OCI-LY3 (cell line): ENCODE measurements at regions not wholly inside any gene's neighbourhood (a gene's known extent, or its start where the extent isn't known, plus 50 kb on each side); places are given as distances from the start of the nearest gene placed in this dataset.

Source experiments
- H2AFZ ChIP-seq: fragments of 200-600, 300-600 bp; shearing (Covaris generic); 2 replicates; pipeline ENCODE4 v1.6.0; 2014; ENCODE audit warnings: antibody characterized with exemption, low read depth, low read length
- H3K27ac ChIP-seq: fragments of 200-600, 300-600 bp; sonication (generic); 2 replicates; pipeline ENCODE4 v1.5.1; 2014; ENCODE audit warnings: mild to moderate bottlenecking, low read length, moderate library complexity, mixed read lengths
- H3K27me3 ChIP-seq: fragments of 200-600, 300-600 bp; sonication (generic); 2 replicates; pipeline ENCODE4 v1.6.1; 2014; ENCODE audit warnings: low read depth, low read length, mixed read lengths
- H3K36me3 ChIP-seq: fragments of 200-600, 300-600 bp; sonication (generic); replicated peaks from 2 replicates; pipeline ENCODE3; 2014; ENCODE audit warnings: low read depth, low read length, mixed read lengths
- H3K4me1 ChIP-seq: fragments of 300-600, 200-600 bp; sonication (generic); 2 replicates; pipeline ENCODE4 v1.6.1; 2014; ENCODE audit warnings: low read length, mixed read lengths
- H3K4me2 ChIP-seq: fragments of 200-600, 300-600 bp; sonication (generic); 2 replicates; pipeline ENCODE4 v1.6.1; 2014; ENCODE audit warnings: low read length, mixed read lengths
- H3K4me3 ChIP-seq: fragments of 300-600, 200-600 bp; sonication (generic); 2 replicates; pipeline ENCODE4 v1.5.1; 2014; ENCODE audit warnings: antibody characterized with exemption, mild to moderate bottlenecking, low read length, moderate library complexity
- H3K79me2 ChIP-seq: fragments of 300-600, 200-600 bp; shearing (Covaris generic); 2 replicates; pipeline ENCODE4 v1.6.1; 2014; ENCODE audit warnings: mild to moderate bottlenecking, low read length, mixed read lengths
- H3K9ac ChIP-seq: fragments of 300-600, 200-600 bp; shearing (Covaris generic); 2 replicates; pipeline ENCODE4 v1.6.0; 2014; ENCODE audit warnings: mild to moderate bottlenecking, low read length, moderate library complexity
- H3K9me3 ChIP-seq: fragments of 200-600, 300-600 bp; shearing (Covaris generic); 2 replicates; pipeline ENCODE4 v1.6.1; 2014; ENCODE audit warnings: low read length, mixed read lengths; ENCODE audit not compliant: insufficient read depth
- H4K20me1 ChIP-seq: fragments of 200-600, 300-600 bp; sonication (generic); 2 replicates; pipeline ENCODE4 v1.6.1; 2016; ENCODE audit warnings: low read length, mixed read lengths; ENCODE audit not compliant: insufficient read depth
- EZH2phosphoT487 ChIP-seq: fragments of 200-600 bp; shearing (Covaris generic); IDR thresholded peaks from 2 replicates; pipeline ENCODE4 v1.6.1; 2018; ENCODE audit warnings: antibody characterized with exemption, mixed run types, low read depth
- TF ChIP-seq, protein P1 (sequence below): fragments of 200-600, 300-600 bp; sonication (generic); IDR thresholded peaks from 2 replicates; pipeline ENCODE4 v1.5.1; 2014; ENCODE audit warnings: antibody characterized with exemption, low read length, low read depth

DNA sequence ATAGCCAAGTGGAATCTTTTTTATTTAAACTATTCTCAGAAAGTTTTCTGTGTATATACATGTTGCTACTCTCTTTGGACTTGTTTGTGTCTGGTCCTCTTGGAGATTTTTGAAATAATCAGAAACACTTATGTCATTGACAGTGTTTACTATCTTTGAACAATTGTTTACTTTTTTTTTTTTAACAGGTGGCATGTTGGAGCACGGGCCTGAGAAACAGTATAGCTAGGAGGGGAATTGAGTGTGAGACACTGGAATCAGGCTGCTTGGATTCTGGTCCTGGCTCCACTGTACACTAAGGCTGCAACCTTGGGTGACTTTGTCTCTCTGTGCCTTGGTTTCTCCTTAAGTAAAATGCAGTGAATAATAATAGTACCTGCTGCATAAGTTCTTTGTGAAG, 279.6 kb downstream of the PRL start:
- Histone ChIP-seq H3K27ac (no peak overlapping the region), H3K79me2 (no peaks in the 10 kb centered on the region), H2AFZ (no peak overlapping the region)

DNA sequence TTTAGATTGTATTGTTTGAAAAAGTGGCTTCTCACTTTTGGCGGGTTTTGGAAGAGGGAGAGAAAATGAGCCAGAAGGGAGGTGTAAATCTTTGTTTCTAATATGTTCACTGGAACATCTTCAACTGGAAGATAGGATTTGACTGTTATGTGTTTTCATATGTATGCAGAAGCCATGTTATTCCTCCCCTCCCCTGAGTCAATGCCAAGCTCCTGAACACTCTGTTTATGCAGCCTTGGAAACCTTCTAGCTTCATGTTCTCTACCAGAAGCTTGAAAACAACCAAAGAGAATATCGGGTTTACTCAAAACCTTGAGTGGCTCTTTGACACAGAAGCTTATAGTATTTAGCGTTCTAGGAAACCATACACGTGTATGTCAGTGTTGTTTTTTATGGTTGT, 279.1 kb downstream of the PRL start:
- H3K4me2 ChIP-seq: no peak overlapping the region
- no peaks in the 10 kb centered on the region for H3K27me3 ChIP-seq
- H2AFZ ChIP-seq: no peak overlapping the region
- peaks cover 5% of the 10 kb centered on the region for H3K36me3 ChIP-seq
- H3K79me2 ChIP-seq: no peaks in the 10 kb centered on the region
- H3K4me1 ChIP-seq: peaks cover 13% of the 10 kb centered on the region
- TF ChIP-seq, protein P1, sequence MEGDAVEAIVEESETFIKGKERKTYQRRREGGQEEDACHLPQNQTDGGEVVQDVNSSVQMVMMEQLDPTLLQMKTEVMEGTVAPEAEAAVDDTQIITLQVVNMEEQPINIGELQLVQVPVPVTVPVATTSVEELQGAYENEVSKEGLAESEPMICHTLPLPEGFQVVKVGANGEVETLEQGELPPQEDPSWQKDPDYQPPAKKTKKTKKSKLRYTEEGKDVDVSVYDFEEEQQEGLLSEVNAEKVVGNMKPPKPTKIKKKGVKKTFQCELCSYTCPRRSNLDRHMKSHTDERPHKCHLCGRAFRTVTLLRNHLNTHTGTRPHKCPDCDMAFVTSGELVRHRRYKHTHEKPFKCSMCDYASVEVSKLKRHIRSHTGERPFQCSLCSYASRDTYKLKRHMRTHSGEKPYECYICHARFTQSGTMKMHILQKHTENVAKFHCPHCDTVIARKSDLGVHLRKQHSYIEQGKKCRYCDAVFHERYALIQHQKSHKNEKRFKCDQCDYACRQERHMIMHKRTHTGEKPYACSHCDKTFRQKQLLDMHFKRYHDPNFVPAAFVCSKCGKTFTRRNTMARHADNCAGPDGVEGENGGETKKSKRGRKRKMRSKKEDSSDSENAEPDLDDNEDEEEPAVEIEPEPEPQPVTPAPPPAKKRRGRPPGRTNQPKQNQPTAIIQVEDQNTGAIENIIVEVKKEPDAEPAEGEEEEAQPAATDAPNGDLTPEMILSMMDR: no peak
- TF ChIP-seq EZH2phosphoT487: no peak
- no peak overlapping the region for H3K9ac ChIP-seq
- H3K27ac ChIP-seq: no peak overlapping the region
- H3K4me3 ChIP-seq: no peak overlapping the region
- no peaks in the 10 kb centered on the region for H3K9me3 ChIP-seq
- no peaks in the 10 kb centered on the region for H4K20me1 ChIP-seq

More for the DNA sequence above, 279.6 kb downstream of the PRL start:
- Histone ChIP-seq H3K4me1 (peaks cover 13% of the 10 kb centered on the region), H3K4me2 (no peak overlapping the region), H3K27me3 (no peaks in the 10 kb centered on the region), H3K36me3 (peaks cover 4% of the 10 kb centered on the region), H3K4me3 (no peak overlapping the region), H4K20me1 (no peaks in the 10 kb centered on the region), H3K9me3 (no peaks in the 10 kb centered on the region), H3K9ac (no peak overlapping the region)
- no peak for TF ChIP-seq EZH2phosphoT487
- TF ChIP-seq, protein P1: no peak

DNA sequence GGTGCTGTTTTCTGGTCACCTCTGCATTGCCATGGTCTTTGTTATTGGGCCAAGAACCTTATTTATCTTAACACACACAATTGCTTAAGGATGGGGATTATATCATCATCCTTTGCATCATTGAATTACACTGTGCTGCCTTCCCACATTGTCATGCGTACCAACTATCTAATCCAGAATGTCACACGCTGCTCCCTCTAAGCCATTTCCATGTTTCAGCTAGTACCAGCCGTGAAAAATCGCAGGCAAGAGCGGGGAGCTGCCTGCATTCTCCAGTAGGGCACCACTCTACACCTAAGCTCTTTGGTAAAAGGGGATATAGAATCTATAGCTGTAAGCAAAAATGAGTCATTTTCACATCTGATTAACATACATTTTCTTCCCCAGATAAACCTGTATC, 277.0 kb downstream of the PRL start:
- no peaks in the 10 kb centered on the region for H3K9me3 ChIP-seq
- no peak overlapping the region for H3K9ac ChIP-seq
- H3K79me2 ChIP-seq: no peaks in the 10 kb centered on the region
- no peak overlapping the region for H3K4me3 ChIP-seq
- no peak overlapping the region for H2AFZ ChIP-seq
- peaks cover 5% of the 10 kb centered on the region for H3K36me3 ChIP-seq
- H3K27ac ChIP-seq: no peak overlapping the region
- no peaks in the 10 kb centered on the region for H4K20me1 ChIP-seq
- H3K4me2 ChIP-seq: no peak overlapping the region
- TF ChIP-seq, protein P1: no peak
- TF ChIP-seq EZH2phosphoT487: no peak
- H3K27me3 ChIP-seq: no peaks in the 10 kb centered on the region
- H3K4me1 ChIP-seq: peaks cover 16% of the 10 kb centered on the region

DNA sequence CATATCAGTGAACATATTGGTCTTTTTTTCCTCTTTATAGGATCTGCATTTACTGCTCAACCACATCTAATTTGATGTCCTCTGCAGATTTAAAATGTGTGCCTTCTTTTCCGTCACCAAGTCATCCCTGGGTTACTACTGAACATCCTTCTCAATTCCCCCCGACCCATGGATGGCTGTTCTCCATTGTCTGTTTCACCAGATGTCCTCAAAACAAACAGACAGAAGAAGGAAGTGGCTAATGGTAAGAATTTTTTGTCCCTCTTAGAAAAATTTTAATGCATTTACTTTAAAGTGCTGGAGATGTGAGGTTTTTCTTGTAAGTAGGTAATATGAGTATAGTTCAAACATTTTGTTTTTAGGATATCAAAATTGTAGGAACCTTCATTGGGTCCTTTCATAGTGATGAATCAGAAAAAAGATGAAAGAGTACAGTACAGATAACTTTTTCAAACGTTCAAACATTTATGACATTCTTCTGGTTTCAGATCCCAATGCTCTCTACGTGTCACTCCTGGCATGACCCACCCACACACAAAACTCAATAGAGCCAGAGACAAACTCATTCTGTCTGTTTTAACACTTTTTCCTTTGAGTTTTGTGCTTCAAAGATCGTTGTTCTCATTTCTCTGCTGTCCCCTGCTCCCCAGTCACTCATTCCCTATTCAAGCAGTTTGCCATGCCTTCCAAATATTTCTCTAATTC, 276.4 kb downstream of the PRL start:
- Histone ChIP-seq H3K36me3 (peaks cover 5% of the 10 kb centered on the region), H3K9me3 (no peaks in the 10 kb centered on the region), H3K27me3 (no peaks in the 10 kb centered on the region), H4K20me1 (no peaks in the 10 kb centered on the region), H3K4me1 (peaks cover 22% of the 10 kb centered on the region), H3K4me3 (no peak overlapping the region), H2AFZ (no peak overlapping the region), H3K27ac (no peak overlapping the region), H3K4me2 (no peak overlapping the region), H3K79me2 (no peaks in the 10 kb centered on the region), H3K9ac (no peak overlapping the region)
- no peak for TF ChIP-seq EZH2phosphoT487
- TF ChIP-seq, protein P1: no peak
